SK-N-SH (cell line): ENCODE measurements at regions not wholly inside any gene's neighbourhood (a gene's known extent, or its start where the extent isn't known, plus 50 kb on each side); places are given as distances from the start of the nearest gene placed in this dataset.

Experiments
- EZH2phosphoT487 ChIP-seq: fragments of 200-600 bp; sonication (generic); IDR thresholded peaks from 2 replicates; pipeline ENCODE4 v1.6.1; 2017; ENCODE audit warnings: low read depth, mixed run types, mild to moderate bottlenecking, antibody characterized with exemption, moderate library complexity, borderline replicate concordance
- POLR2AphosphoS5 ChIP-seq: IDR thresholded peaks from 2 replicates; pipeline ENCODE4 v1.6.1; 2012; ENCODE audit warnings: low read depth, low read length
- SMC3 ChIP-seq: IDR thresholded peaks from 2 replicates; pipeline ENCODE4 v1.6.1; 2012; ENCODE audit warnings: low read depth, low read length, improper control_type of control experiment
- TF ChIP-seq, protein P1 (sequence below): fragments of 200-600 bp; sonication (generic); IDR thresholded peaks from 2 replicates; pipeline ENCODE4 v1.6.1; 2017; ENCODE audit warnings: antibody characterized with exemption, mild to moderate bottlenecking, moderate library complexity

DNA sequence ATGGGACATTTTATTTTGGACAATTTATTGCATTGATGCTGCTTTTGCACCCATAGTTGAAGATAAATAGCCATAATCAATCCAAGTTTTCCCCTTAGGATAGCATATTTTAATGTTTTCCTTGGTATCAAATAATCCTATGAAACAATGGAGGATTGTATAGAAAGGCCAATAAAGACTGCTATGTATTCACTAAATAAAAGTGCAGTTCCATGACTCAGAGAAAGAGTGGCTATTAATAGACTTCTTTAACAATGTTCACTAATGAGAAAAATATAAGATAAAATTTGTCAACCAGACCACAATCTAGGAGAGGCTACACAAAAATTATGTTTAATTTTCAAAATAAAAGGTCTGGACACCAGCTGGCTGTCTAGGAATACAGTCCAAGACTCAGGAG, 560.9 kb upstream of the AGTR1 start:
- TF ChIP-seq, protein P1, sequence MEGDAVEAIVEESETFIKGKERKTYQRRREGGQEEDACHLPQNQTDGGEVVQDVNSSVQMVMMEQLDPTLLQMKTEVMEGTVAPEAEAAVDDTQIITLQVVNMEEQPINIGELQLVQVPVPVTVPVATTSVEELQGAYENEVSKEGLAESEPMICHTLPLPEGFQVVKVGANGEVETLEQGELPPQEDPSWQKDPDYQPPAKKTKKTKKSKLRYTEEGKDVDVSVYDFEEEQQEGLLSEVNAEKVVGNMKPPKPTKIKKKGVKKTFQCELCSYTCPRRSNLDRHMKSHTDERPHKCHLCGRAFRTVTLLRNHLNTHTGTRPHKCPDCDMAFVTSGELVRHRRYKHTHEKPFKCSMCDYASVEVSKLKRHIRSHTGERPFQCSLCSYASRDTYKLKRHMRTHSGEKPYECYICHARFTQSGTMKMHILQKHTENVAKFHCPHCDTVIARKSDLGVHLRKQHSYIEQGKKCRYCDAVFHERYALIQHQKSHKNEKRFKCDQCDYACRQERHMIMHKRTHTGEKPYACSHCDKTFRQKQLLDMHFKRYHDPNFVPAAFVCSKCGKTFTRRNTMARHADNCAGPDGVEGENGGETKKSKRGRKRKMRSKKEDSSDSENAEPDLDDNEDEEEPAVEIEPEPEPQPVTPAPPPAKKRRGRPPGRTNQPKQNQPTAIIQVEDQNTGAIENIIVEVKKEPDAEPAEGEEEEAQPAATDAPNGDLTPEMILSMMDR, result no peak
- no peak for TF ChIP-seq EZH2phosphoT487
- TF ChIP-seq POLR2AphosphoS5, result no peak
- TF ChIP-seq SMC3, result no peak
